ENCODE measurements at regions not wholly inside any gene's neighbourhood (a gene's known extent, or its start where the extent isn't known, plus 50 kb on each side); places are given as distances from the start of the nearest gene placed in this dataset.
A peak's percentile ranks its signal among the peaks of the same experiment; 100 is the strongest.

DNA sequence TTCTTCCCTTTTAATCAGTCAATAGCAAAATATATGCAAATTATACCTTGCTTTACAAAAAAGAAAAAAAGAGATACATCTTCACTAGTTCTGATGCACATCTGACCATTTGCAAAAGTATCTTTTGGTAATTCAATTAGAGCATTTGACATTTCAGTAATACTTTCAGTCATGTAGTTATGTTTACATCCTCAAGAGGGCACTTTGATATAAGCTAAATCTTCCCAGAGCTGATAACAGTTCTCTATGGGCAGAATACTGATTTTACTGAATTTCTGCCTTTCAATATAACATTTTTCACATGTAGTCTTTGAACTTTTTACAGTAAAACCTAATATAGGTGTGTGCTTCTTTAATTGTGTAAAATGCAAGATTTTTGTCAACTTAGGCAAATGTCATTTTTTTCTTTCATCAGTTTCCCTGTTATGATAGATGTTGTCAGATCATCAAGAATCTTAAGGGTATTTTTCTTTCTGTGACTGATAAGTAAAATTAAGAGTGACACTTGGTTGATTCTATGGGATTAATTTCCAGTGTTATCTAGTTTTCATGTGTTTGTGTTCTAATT is 703.5 kb upstream of the SEMA3D start:
- intact Hi-C loops (cut with DNase I): loop anchor here in 9 of 10 donors (5.0 to 10.0 kb wide), 5 partner anchors 574 to 1017 kb away; no protein-coding TSS in a partner anchor
- TF ChIP-seq, protein P1, sequence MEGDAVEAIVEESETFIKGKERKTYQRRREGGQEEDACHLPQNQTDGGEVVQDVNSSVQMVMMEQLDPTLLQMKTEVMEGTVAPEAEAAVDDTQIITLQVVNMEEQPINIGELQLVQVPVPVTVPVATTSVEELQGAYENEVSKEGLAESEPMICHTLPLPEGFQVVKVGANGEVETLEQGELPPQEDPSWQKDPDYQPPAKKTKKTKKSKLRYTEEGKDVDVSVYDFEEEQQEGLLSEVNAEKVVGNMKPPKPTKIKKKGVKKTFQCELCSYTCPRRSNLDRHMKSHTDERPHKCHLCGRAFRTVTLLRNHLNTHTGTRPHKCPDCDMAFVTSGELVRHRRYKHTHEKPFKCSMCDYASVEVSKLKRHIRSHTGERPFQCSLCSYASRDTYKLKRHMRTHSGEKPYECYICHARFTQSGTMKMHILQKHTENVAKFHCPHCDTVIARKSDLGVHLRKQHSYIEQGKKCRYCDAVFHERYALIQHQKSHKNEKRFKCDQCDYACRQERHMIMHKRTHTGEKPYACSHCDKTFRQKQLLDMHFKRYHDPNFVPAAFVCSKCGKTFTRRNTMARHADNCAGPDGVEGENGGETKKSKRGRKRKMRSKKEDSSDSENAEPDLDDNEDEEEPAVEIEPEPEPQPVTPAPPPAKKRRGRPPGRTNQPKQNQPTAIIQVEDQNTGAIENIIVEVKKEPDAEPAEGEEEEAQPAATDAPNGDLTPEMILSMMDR (IDR thresholded peaks at IDR 0.05): peak; percentile 9 to 56 (median 38)
- no peak for TF ChIP-seq POLR2A (IDR thresholded peaks at IDR 0.05)
- Histone ChIP-seq H3K27ac (no peak overlapping the region), H3K27me3 (no peaks in the 10 kb centered on the region), H3K4me1 (no peaks in the 10 kb centered on the region), H3K9me3 (no peaks in the 10 kb centered on the region), H3K36me3 (no peaks in the 10 kb centered on the region), H3K4me3 (no peak overlapping the region)
- ATAC-seq: no peak
- no peak for DNase-seq

DNA sequence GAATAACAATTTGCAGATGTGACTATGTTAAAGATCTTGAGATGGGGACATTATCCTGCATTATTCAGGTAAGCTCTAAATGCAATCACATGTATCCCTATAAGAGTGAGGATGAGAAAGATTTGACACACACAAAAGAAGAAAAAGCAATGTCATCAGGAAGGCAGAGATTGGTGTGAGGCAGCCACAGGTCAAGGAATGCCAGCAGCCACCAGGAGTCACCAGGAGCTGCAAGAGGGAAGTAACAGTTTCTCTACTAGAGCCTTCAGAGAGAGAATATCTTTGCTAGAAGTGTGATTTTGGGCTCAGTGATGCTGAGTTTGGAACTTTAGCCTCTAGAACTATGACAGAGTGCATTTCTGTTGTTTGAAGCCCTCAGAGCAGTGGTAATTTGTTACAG is 700.3 kb upstream of the SEMA3D start:
- intact Hi-C loops (cut with DNase I): loop anchor here in 2 of 10 donors (5.0 to 10.0 kb wide), 2 partner anchors 1018 to 1020 kb away; no protein-coding TSS in a partner anchor
- Histone ChIP-seq H3K36me3 (no peaks in the 10 kb centered on the region), H3K4me3 (no peak overlapping the region), H3K4me1 (no peaks in the 10 kb centered on the region), H3K9me3 (no peaks in the 10 kb centered on the region), H3K27me3 (no peaks in the 10 kb centered on the region), H3K27ac (no peak overlapping the region)
- TF ChIP-seq POLR2A (IDR thresholded peaks at IDR 0.05): no peak
- TF ChIP-seq, protein P1 (IDR thresholded peaks at IDR 0.05): no peak
- ATAC-seq: no peak
- no peak for DNase-seq

DNA sequence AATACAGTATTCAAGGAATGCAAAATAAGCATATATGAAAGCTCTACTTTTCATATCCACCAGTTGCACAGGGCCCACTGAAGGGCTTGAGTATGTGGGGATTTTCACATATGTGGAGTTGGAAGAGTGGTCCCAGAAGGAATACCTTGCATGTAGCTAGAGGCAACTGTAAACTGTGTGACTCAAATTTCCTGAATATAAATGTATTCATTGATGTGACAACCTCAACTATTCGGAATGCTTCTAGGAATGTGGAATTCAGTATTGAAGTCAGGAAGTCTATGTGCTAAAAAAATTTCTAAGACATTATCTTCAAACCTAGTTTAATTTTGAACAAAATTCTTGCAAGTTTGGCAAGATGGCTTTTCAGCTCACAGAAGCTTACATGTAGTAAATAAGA is 695.5 kb upstream of the SEMA3D start:
- TF ChIP-seq, protein P1 (IDR thresholded peaks at IDR 0.05): no peak
- no peak for TF ChIP-seq POLR2A (IDR thresholded peaks at IDR 0.05)
- Histone ChIP-seq H3K36me3 (no peaks in the 10 kb centered on the region), H3K4me1 (no peaks in the 10 kb centered on the region), H3K9me3 (peaks cover 0 to 6% (median 0%) of the 10 kb centered on the region in 12 donors), H3K27me3 (no peaks in the 10 kb centered on the region), H3K27ac (no peak overlapping the region), H3K4me3 (no peak overlapping the region)
- intact Hi-C loops (cut with DNase I): loop anchor here in 1 of 10 donors (10.0 kb wide), 1 partner anchor 1022 kb away; no protein-coding TSS in a partner anchor
- no peak for DNase-seq
- 64 to 83% (median 66%) methylated on average over 1 of the region's 1 CpG for WGBS, 4 donors
- ATAC-seq: no peak

DNA sequence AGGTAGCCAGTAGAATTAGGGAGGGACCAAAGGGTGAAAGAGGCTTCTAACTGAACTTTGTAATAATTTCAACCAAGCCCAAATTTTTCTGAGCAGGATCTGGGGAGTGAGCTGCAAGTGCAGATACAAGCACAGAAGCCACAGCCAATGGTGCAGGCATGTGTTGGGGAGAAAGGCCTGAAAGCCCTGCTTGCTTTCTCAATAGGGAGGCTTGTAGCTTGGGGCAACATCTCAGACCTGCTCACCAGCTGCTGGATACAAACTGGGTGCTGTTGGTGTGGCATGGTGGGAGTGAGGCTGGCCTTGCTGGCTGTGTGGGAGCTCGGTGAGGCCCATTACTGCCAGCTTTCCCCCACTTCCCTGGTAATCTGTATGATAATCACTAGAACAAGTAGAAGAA is 688.5 kb upstream of the SEMA3D start:
- Histone ChIP-seq H3K36me3 (no peaks in the 10 kb centered on the region), H3K4me3 (no peak overlapping the region), H3K4me1 (no peaks in the 10 kb centered on the region), H3K9me3 (peaks cover 0 to 13% (median 0%) of the 10 kb centered on the region in 12 donors), H3K27me3 (no peaks in the 10 kb centered on the region), H3K27ac (no peak overlapping the region)
- DNase-seq: no peak
- no peak for TF ChIP-seq POLR2A (IDR thresholded peaks at IDR 0.05)
- TF ChIP-seq, protein P1 (IDR thresholded peaks at IDR 0.05): no peak
- 57 to 63% (median 60%) methylated on average over 1 of the region's 1 CpG for WGBS, 4 donors
- no peak for ATAC-seq
- intact Hi-C loops (cut with DNase I): loop anchor here in 1 of 10 donors (10.0 kb wide), 1 partner anchor 61 kb away; no protein-coding TSS in a partner anchor

Data from heart left ventricle (tissue), 16 donors.